ENCODE measurements at regions not wholly inside any gene's neighbourhood (a gene's known extent, or its start where the extent isn't known, plus 50 kb on each side); places are given as distances from the start of the nearest gene placed in this dataset.

GRCh38 chr1:214946615-214947014, 135.9 kb upstream of the KCNK2 start:
- TF ChIP-seq SPI1 (IDR thresholded peaks at IDR 0.05; ENCODE audit: borderline replicate concordance, low read depth) (no peak), CTCF (IDR thresholded peaks at IDR 0.05; ENCODE audit: insufficient read depth, low read length) (no peak), POLR2AphosphoS5 (IDR thresholded peaks at IDR 0.05; ENCODE audit: low read depth) (no peak), GABPA (IDR thresholded peaks at IDR 0.05; ENCODE audit: low read depth) (no peak)
- TF ChIP-seq, protein P1, sequence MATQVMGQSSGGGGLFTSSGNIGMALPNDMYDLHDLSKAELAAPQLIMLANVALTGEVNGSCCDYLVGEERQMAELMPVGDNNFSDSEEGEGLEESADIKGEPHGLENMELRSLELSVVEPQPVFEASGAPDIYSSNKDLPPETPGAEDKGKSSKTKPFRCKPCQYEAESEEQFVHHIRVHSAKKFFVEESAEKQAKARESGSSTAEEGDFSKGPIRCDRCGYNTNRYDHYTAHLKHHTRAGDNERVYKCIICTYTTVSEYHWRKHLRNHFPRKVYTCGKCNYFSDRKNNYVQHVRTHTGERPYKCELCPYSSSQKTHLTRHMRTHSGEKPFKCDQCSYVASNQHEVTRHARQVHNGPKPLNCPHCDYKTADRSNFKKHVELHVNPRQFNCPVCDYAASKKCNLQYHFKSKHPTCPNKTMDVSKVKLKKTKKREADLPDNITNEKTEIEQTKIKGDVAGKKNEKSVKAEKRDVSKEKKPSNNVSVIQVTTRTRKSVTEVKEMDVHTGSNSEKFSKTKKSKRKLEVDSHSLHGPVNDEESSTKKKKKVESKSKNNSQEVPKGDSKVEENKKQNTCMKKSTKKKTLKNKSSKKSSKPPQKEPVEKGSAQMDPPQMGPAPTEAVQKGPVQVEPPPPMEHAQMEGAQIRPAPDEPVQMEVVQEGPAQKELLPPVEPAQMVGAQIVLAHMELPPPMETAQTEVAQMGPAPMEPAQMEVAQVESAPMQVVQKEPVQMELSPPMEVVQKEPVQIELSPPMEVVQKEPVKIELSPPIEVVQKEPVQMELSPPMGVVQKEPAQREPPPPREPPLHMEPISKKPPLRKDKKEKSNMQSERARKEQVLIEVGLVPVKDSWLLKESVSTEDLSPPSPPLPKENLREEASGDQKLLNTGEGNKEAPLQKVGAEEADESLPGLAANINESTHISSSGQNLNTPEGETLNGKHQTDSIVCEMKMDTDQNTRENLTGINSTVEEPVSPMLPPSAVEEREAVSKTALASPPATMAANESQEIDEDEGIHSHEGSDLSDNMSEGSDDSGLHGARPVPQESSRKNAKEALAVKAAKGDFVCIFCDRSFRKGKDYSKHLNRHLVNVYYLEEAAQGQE (IDR thresholded peaks at IDR 0.05; ENCODE audit: insufficient replicate concordance, low read depth), result no peak
- DNase-seq (ENCODE audit: low read depth in 1 of 2, low spot score in 1 of 2), result no peak
- Histone ChIP-seq H3K27ac (replicated peaks) (no peak overlapping the region), H3K4me3 (replicated peaks; ENCODE audit: insufficient read depth, low read length) (no peak overlapping the region), H3K27me3 (ENCODE audit: insufficient read depth, poor library complexity, severe bottlenecking) (no peaks in the 10 kb centered on the region)

DNA sequence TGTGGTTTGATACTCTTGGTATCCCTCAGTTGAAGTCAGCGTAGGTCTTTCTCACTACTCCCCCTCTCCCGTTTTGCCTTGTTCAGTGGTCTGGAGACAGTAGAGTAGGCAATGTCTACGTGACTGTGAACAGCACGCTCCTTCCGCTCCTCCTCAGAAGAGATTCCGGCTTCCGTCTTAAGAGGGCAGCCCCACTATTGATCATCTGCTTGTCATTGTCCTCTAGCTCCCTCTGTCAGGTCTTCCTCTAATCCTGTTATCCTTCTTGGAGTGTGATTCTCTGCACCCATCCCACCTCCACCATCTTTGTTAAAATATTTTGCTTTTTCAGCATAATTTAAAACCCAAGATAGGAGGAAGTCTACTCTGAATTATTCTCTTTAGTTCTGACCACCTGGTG, 129.9 kb upstream of the KCNK2 start:
- no peaks in the 10 kb centered on the region for H3K27me3 ChIP-seq (ENCODE audit: insufficient read depth, poor library complexity, severe bottlenecking)
- DNase-seq (ENCODE audit: low read depth in 1 of 2, low spot score in 1 of 2), result no peak
- TF ChIP-seq POLR2AphosphoS5 (IDR thresholded peaks at IDR 0.05; ENCODE audit: low read depth) (no peak), GABPA (IDR thresholded peaks at IDR 0.05; ENCODE audit: low read depth) (no peak), CTCF (IDR thresholded peaks at IDR 0.05; ENCODE audit: insufficient read depth, low read length) (no peak), SPI1 (IDR thresholded peaks at IDR 0.05; ENCODE audit: borderline replicate concordance, low read depth) (no peak)
- TF ChIP-seq, protein P1 (IDR thresholded peaks at IDR 0.05; ENCODE audit: insufficient replicate concordance, low read depth), result no peak

DNA sequence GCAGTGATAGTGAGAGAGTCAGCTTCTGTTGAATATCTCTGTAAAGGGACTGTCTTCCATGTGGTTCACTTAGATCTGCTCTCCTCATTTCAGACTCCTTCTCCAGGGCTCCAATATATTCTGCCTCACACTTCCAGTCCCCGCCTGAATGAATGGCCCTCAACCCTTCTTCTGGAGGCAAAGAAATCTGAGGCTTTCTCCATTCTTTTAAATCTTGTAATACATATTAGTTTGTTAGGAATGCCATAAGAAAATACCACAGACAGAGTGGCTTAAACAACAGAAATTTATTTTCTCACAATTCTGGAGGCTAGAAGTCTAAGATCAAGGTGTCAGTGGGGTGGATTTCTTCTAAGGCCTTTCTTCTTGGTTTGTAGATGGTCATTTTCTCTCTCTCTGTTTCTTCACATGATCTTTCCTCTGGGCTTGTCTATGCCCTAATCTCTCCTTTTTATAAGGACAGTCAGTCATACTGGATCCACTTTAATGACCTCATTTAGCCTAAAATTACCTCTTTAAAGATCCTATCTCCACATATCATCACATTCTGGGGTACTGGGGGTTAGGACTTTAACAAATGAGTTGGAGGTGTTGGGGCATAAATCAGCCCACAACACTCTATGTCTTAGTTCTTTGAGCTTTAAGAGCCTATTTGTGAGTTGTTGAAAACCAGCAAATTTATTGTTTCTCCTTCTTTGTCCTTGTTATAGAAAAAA, 128.5 kb upstream of the KCNK2 start:
- TF ChIP-seq SPI1 (IDR thresholded peaks at IDR 0.05; ENCODE audit: borderline replicate concordance, low read depth), result no peak
- TF ChIP-seq GABPA (IDR thresholded peaks at IDR 0.05; ENCODE audit: low read depth), result no peak
- TF ChIP-seq, protein P1 (IDR thresholded peaks at IDR 0.05; ENCODE audit: insufficient replicate concordance, low read depth), result no peak
- TF ChIP-seq CTCF (IDR thresholded peaks at IDR 0.05; ENCODE audit: insufficient read depth, low read length), result no peak
- no peak for TF ChIP-seq POLR2AphosphoS5 (IDR thresholded peaks at IDR 0.05; ENCODE audit: low read depth)
- no peak overlapping the region for H3K4me3 ChIP-seq (replicated peaks; ENCODE audit: insufficient read depth, low read length)
- H3K27ac ChIP-seq (replicated peaks), result no peak overlapping the region
- no peak for DNase-seq (ENCODE audit: low read depth in 1 of 2, low spot score in 1 of 2)
- no peaks in the 10 kb centered on the region for H3K27me3 ChIP-seq (ENCODE audit: insufficient read depth, poor library complexity, severe bottlenecking)

More for the DNA sequence above, 129.9 kb upstream of the KCNK2 start:
- Histone ChIP-seq H3K4me3 (replicated peaks; ENCODE audit: insufficient read depth, low read length) (no peak overlapping the region), H3K27ac (replicated peaks) (no peak overlapping the region)

All from HL-60 (cell line).